Endothelial cell (in vitro differentiated cells): ENCODE measurements at regions not wholly inside any gene's neighbourhood (a gene's known extent, or its start where the extent isn't known, plus 50 kb on each side); places are given as distances from the start of the nearest gene placed in this dataset.

Source experiments
- DNase-seq: peaks from one replicate; pipeline ENCODE4 v3.0.0; 2021; ENCODE audit warnings: low spot score
- H3K27ac Mint-ChIP-seq: one replicate; pipeline ENCODE4 v1.8.0; 2021; ENCODE audit warnings: mixed read lengths, inconsistent platforms; ENCODE audit not compliant: unreplicated experiment
- H3K27me3 Mint-ChIP-seq: one replicate; pipeline ENCODE4 v1.8.0; 2021; ENCODE audit warnings: mild to moderate bottlenecking, moderate library complexity, mixed read lengths, inconsistent platforms; ENCODE audit not compliant: unreplicated experiment
- H3K36me3 Mint-ChIP-seq: one replicate; pipeline ENCODE4 v1.8.0; 2021; ENCODE audit warnings: mild to moderate bottlenecking, low read depth, mixed read lengths, inconsistent platforms; ENCODE audit not compliant: unreplicated experiment
- H3K4me1 Mint-ChIP-seq: one replicate; pipeline ENCODE4 v1.8.0; 2021; ENCODE audit warnings: mild to moderate bottlenecking, mixed read lengths, inconsistent platforms; ENCODE audit not compliant: unreplicated experiment
- H3K4me3 Mint-ChIP-seq: one replicate; pipeline ENCODE4 v1.8.0; 2021; ENCODE audit warnings: mild to moderate bottlenecking, mixed read lengths, inconsistent platforms; ENCODE audit not compliant: unreplicated experiment
- H3K9me3 Mint-ChIP-seq: one replicate; pipeline ENCODE4 v1.8.0; 2021; ENCODE audit warnings: mixed read lengths, inconsistent platforms; ENCODE audit not compliant: unreplicated experiment
- TF ChIP-seq, protein P1 (sequence below): fragments of 200-600 bp; sonication (generic); IDR thresholded peaks from one replicate; pipeline ENCODE4 v1.5.0; 2021; ENCODE audit warnings: antibody characterized with exemption; ENCODE audit not compliant: unreplicated experiment

DNA sequence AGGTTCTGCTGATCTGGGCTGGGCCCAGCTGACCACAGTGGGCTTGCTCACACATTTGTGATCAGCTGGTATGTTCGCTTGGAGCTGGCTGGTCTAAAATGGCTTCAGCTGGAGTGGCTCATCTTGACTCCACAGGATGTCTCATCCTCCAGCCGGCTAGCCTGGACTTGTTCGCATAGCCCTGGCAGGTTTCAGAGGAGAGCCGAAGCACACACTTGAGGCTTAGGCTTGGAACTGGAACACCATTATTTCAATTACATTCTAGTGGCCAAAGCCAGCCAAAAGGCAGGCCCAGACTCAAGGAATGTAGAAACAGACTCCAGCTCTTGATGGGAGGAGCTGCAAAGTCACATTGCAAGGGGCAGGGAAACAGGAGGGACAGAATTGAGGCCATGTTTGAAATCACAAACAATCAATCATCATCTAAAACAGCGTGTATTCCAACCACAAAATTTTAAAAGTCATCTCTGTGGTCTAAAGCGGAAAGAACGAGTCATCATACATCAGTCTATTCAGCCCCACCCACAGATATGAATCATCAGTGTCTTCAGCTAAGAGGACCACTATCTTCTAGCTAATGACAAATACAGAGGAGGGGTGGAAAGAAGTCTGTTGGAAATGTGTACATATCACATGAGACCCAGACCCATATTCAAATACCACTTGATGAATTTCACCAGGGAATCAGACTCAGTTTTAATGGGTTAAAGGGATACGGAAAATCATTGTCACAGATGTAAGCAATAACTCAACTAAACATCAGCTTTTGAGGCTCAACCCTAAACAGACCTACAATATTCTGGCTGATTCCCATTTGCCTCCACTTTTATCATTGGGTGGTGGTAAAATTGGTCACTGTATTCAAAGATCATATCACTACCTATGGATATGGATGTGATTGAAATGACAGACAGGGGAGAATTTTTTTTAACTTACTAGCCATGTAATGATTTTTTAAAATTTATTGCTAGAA, 139.0 kb upstream of the MKLN1 start:
- Mint-ChIP-seq H3K27ac (no peak overlapping the region), H3K4me3 (no peak overlapping the region), H3K9me3 (no peaks in the 10 kb centered on the region), H3K27me3 (peaks cover 1% of the 10 kb centered on the region), H3K4me1 (no peaks in the 10 kb centered on the region), H3K36me3 (no peaks in the 10 kb centered on the region)
- TF ChIP-seq, protein P1, sequence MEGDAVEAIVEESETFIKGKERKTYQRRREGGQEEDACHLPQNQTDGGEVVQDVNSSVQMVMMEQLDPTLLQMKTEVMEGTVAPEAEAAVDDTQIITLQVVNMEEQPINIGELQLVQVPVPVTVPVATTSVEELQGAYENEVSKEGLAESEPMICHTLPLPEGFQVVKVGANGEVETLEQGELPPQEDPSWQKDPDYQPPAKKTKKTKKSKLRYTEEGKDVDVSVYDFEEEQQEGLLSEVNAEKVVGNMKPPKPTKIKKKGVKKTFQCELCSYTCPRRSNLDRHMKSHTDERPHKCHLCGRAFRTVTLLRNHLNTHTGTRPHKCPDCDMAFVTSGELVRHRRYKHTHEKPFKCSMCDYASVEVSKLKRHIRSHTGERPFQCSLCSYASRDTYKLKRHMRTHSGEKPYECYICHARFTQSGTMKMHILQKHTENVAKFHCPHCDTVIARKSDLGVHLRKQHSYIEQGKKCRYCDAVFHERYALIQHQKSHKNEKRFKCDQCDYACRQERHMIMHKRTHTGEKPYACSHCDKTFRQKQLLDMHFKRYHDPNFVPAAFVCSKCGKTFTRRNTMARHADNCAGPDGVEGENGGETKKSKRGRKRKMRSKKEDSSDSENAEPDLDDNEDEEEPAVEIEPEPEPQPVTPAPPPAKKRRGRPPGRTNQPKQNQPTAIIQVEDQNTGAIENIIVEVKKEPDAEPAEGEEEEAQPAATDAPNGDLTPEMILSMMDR: no peak
- DNase-seq: no peak

DNA sequence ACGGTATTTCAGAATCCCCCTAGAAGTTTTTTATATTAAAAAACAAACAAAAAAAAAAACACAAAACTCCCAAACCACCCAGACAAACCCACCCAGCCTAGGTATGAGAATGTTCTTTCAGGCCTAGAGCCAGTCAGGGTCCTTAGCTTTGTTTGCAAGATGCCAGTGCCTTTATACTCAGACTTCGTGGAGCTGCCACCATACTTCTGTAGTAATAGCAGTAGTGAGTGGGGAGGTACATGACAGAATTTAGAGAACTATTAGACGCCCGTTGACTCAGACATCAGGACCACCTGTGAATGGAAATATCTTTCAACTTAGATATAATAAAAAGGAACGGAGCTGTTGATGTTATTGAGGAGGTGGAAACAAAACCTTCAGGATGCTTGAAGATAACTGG, 138.2 kb upstream of the MKLN1 start:
- Mint-ChIP-seq H3K9me3 (no peaks in the 10 kb centered on the region), H3K27me3 (peaks cover 1% of the 10 kb centered on the region), H3K4me3 (no peak overlapping the region), H3K36me3 (no peaks in the 10 kb centered on the region), H3K4me1 (no peaks in the 10 kb centered on the region), H3K27ac (no peak overlapping the region)
- TF ChIP-seq, protein P1: no peak
- DNase-seq: no peak

DNA sequence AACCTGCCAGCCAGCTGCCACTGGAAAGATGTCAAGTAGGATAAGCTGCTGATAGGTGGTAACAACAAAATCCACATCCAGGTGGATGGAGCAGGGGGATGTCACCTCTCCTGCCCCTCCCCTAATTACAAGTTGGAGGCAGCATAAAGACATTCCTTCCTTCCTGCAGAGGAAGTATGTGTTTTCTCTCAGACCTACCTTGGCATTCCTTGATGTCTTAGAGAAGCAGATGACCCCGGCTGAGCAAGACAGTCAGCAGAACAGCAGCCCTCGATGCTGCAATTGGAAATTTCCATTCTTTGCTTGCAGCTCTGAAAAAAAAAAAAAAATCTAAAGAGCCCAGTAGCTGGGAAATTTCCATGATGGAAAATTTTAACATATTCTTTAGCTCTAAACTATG, 137.5 kb upstream of the MKLN1 start:
- TF ChIP-seq, protein P1: no peak
- H3K36me3 Mint-ChIP-seq: no peaks in the 10 kb centered on the region
- H3K4me1 Mint-ChIP-seq: no peaks in the 10 kb centered on the region
- no peaks in the 10 kb centered on the region for H3K9me3 Mint-ChIP-seq
- H3K4me3 Mint-ChIP-seq: no peak overlapping the region
- H3K27ac Mint-ChIP-seq: no peak overlapping the region
- H3K27me3 Mint-ChIP-seq: peaks cover 1% of the 10 kb centered on the region
- no peak for DNase-seq

DNA sequence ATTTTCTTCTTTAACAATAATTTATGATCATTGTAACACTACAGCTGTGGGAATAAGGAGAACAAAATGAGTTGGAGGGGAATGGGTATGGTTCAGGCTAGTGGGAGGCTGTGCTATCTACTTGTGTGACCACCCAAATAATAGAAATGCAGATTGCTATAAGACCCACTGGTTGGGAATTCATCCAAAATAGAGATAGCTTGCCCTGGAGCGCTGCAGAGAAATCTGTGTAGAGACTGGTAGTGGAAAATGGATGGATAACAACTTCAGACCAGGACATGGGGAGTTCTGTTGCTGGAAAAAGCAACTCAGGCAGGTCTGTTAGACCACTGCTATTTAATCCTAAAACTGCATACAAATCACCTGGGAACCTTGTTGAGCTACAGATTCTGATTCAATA, 137.1 kb upstream of the MKLN1 start:
- TF ChIP-seq, protein P1: no peak
- Mint-ChIP-seq H3K27ac (no peak overlapping the region), H3K27me3 (peaks cover 1% of the 10 kb centered on the region), H3K4me1 (no peaks in the 10 kb centered on the region), H3K9me3 (no peaks in the 10 kb centered on the region), H3K36me3 (no peaks in the 10 kb centered on the region), H3K4me3 (no peak overlapping the region)
- DNase-seq: no peak

DNA sequence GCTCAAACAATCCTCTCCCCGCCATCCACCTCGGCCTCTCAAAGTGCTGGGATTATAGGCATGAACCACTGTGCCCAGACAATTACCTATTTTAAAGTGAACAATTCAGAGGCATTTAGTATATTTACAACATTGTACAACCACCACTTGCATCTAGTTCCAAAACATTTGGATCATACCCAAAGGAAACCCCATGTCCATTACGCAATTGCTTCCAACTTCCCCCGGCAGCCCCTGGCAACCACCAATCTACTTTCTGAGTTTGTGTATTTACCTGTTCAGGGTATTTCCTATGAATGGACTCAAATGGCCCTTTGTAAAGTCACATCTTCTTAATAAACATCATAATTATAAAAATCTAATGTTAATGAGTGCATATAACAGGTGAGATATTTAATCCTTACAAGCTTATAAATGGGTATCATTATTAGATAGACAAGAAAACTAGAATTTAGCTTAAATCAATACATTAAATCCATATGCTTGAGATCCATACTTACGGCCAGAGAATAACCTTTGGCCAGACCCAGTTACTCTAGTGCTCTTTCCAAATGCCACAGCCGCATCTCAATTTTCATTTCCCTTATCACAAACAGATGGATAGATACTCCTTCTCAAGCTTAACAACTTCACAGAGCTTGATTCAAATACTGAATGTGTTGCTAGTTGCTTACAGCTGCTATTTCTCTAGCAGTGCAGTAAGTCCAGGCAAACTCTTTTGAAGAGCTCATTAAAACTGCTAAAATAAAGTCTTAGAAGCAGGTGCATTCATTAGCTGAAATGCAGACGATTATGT, 133.4 kb upstream of the MKLN1 start:
- TF ChIP-seq, protein P1: no peak
- no peaks in the 10 kb centered on the region for H3K9me3 Mint-ChIP-seq
- no peak overlapping the region for H3K4me3 Mint-ChIP-seq
- no peak overlapping the region for H3K27ac Mint-ChIP-seq
- no peaks in the 10 kb centered on the region for H3K36me3 Mint-ChIP-seq
- H3K27me3 Mint-ChIP-seq: no peaks in the 10 kb centered on the region
- no peak for DNase-seq
- H3K4me1 Mint-ChIP-seq: peaks cover 3% of the 10 kb centered on the region
